ENCODE measurements at regions not wholly inside any gene's neighbourhood (a gene's known extent, or its start where the extent isn't known, plus 50 kb on each side); places are given as distances from the start of the nearest gene placed in this dataset.

- POLR2A ChIA-PET, result no interaction called here
- no peaks in the 10 kb centered on the region for H3K4me1 ChIP-seq (ENCODE audit: insufficient read depth, low read length)
- no peaks in the 10 kb centered on the region for H3K36me3 ChIP-seq (replicated peaks in 1 of 2; ENCODE audit: control insufficient read depth in 1 of 2, insufficient read depth in 2 of 2, low read length in 2 of 2)
- no peaks in the 10 kb centered on the region for H3K27me3 ChIP-seq (ENCODE audit: control insufficient read depth in 1 of 2, insufficient read depth in 2 of 2, low read length in 2 of 2)
- in situ Hi-C loops (cut with HindIII; ENCODE audit: extremely low pct_ligation_motif_present, low pct_unique_long_range_greater_than_20kb) (no loop called here), intact Hi-C loops (cut with micrococcal nuclease; ENCODE audit: unreplicated experiment) (no loop called here)
- H3K27ac ChIP-seq (ENCODE audit: extremely low read length, insufficient read depth, low read length), result no peak overlapping the region
- H2AFZ ChIP-seq (ENCODE audit: low read length), result no peak overlapping the region
- H3K9ac ChIP-seq (ENCODE audit: insufficient read depth, low read depth, low read length), result no peak overlapping the region
- H3K4me3 ChIP-seq (replicated peaks in 1 of 3; ENCODE audit: insufficient read depth in 1 of 3, low read depth in 2 of 3, low read length in 3 of 3), result no peak overlapping the region
- no peaks in the 10 kb centered on the region for H3K9me3 ChIP-seq (ENCODE audit: low read length)
- no peak for ATAC-seq
- no peak for FAIRE-seq
- CTCF ChIA-PET (ENCODE audit: low intra/inter-chr PET ratio, low total read pairs), result no interaction called here
- WGBS (ENCODE audit: low lambda C conversion rate), result 6% methylated on average over 4 of the region's 4 CpGs
- H3K79me2 ChIP-seq (ENCODE audit: insufficient read depth, low read length), result no peaks in the 10 kb centered on the region
- no peaks in the 10 kb centered on the region for H4K20me1 ChIP-seq (ENCODE audit: insufficient read depth, low read length)
- no TSS peak for BruUV-seq (replicated peaks)
- no peak for DNase-seq (ENCODE audit: low spot score)
- H3K4me2 ChIP-seq (ENCODE audit: low read depth, low read length), result no peak overlapping the region
- TF ChIP-seq ETV5 (CRISPR knock-in tag; IDR thresholded peaks at IDR 0.05; ENCODE audit: borderline replicate concordance) (no peak), NR2F1 (CRISPR knock-in tag; IDR thresholded peaks at IDR 0.05) (no peak), ZSCAN21 (CRISPR knock-in tag; IDR thresholded peaks at IDR 0.05; ENCODE audit: borderline replicate concordance) (no peak), KDM6A (CRISPR knock-in tag; IDR thresholded peaks at IDR 0.05; ENCODE audit: low read depth) (no peak), ZNF704 (CRISPR knock-in tag; IDR thresholded peaks at IDR 0.05; ENCODE audit: borderline replicate concordance) (no peak), YEATS4 (CRISPR knock-in tag; IDR thresholded peaks at IDR 0.05; ENCODE audit: borderline replicate concordance) (no peak), USF2 (IDR thresholded peaks at IDR 0.05; ENCODE audit: low read depth, low read length) (no peak), USF2 (CRISPR knock-in tag; IDR thresholded peaks at IDR 0.05; ENCODE audit: borderline replicate concordance) (no peak), MXD3 (CRISPR knock-in tag; IDR thresholded peaks at IDR 0.05) (no peak), FOXA1 (IDR thresholded peaks at IDR 0.05) (no peak), FOXA1 (CRISPR knock-in tag; IDR thresholded peaks at IDR 0.05) (no peak), ZNF724P (CRISPR knock-in tag; IDR thresholded peaks at IDR 0.05; ENCODE audit: borderline replicate concordance) (no peak), ZNF792 (CRISPR knock-in tag; IDR thresholded peaks at IDR 0.05) (no peak), AFF4 (CRISPR knock-in tag; IDR thresholded peaks at IDR 0.05) (no peak), ZNF296 (CRISPR knock-in tag; conservative IDR thresholded peaks at IDR 0.05) (no peak), RFXANK (CRISPR knock-in tag; IDR thresholded peaks at IDR 0.05) (no peak), ZNF549 (CRISPR knock-in tag; IDR thresholded peaks at IDR 0.05) (no peak), THAP7 (CRISPR knock-in tag; IDR thresholded peaks at IDR 0.05) (no peak)
Observed at GRCh38 chr12:105832806-105833205, 305.9 kb downstream of the NUAK1 start.
